PC-3 (cell line): ENCODE measurements at regions not wholly inside any gene's neighbourhood (a gene's known extent, or its start where the extent isn't known, plus 50 kb on each side); places are given as distances from the start of the nearest gene placed in this dataset.

Experiments used
- CTCF ChIP-seq: fragments of 300-600 bp; sonication (generic); conservative IDR thresholded peaks from 2 replicates; pipeline ENCODE4 v1.5.1; 2017; ENCODE audit warnings: antibody characterized with exemption, low read depth, mild to moderate bottlenecking, low read length
- EZH2 ChIP-seq: fragments of 300-600 bp; sonication (generic); IDR thresholded peaks from one replicate; pipeline ENCODE4 v1.6.1; 2017; ENCODE audit warnings: antibody characterized with exemption, mild to moderate bottlenecking, low read length; ENCODE audit not compliant: unreplicated experiment

GRCh38 chr3:182601597-182601996 lies 191.7 kb upstream of the ATP11B start:
- no peak for TF ChIP-seq CTCF
- no peak for TF ChIP-seq EZH2
